ENCODE measurements at regions not wholly inside any gene's neighbourhood (a gene's known extent, or its start where the extent isn't known, plus 50 kb on each side); places are given as distances from the start of the nearest gene placed in this dataset.
"Not testable (repeated sequence)": the region's sequence is repeated elsewhere in the genome, so short reads cannot be mapped to it uniquely, and the experiment has no call there.

GRCh38 chr14:86193756-86194155, 663.8 kb downstream of the FLRT2 start:
- ChIA-PET POLR2A (no interaction called here), CTCF (no interaction called here)
- H3K4me1 Mint-ChIP-seq (ENCODE audit: low read depth) = no peaks in the 10 kb centered on the region
- H3K36me3 Mint-ChIP-seq = no peaks in the 10 kb centered on the region
- no peak overlapping the region for H3K27ac Mint-ChIP-seq
- intact Hi-C loops (cut with micrococcal nuclease) = no loop called here
- H3K27me3 Mint-ChIP-seq = no peaks in the 10 kb centered on the region
- peaks cover 6% of the 10 kb centered on the region for H3K9me3 Mint-ChIP-seq
- no peak overlapping the region for H3K4me3 Mint-ChIP-seq
- DNase-seq = no peak

DNA sequence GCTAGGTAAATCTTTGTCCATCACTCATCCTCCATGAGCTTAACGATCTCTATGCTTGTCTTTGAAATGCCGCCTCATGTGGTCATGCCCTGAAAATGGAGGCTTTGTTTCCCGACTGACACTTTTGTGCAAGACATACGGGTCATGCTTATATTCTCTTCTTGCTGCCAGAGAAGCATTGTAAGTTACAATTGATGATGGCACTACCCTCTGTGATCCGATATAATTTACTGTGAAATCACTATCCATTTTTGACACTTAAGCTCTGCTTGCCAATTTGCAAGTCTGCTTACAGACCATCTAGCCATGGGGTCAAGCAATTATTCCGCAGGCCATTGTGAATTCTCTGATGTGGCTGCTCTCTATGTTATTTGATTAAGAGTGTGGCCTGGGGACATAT, 650.0 kb downstream of the FLRT2 start:
- Mint-ChIP-seq H3K27me3 (no peaks in the 10 kb centered on the region), H3K36me3 (no peaks in the 10 kb centered on the region), H3K27ac (no peak overlapping the region), H3K4me3 (no peak overlapping the region), H3K4me1 (ENCODE audit: low read depth) (no peaks in the 10 kb centered on the region), H3K9me3 (peaks cover 18% of the 10 kb centered on the region)
- POLR2A ChIA-PET = no interaction called here
- CTCF ChIA-PET = no interaction called here
- intact Hi-C loops (cut with micrococcal nuclease) = no loop called here
- DNase-seq = no peak

GRCh38 chr14:86168371-86168770, 638.4 kb downstream of the FLRT2 start:
- ChIA-PET CTCF (no interaction called here), POLR2A (no interaction called here)
- intact Hi-C loops (cut with micrococcal nuclease) = no loop called here
- Mint-ChIP-seq H3K4me3 (no peak overlapping the region), H3K27ac (no peak overlapping the region), H3K9me3 (peaks cover 20% of the 10 kb centered on the region), H3K27me3 (no peaks in the 10 kb centered on the region), H3K4me1 (ENCODE audit: low read depth) (no peaks in the 10 kb centered on the region), H3K36me3 (no peaks in the 10 kb centered on the region)
- DNase-seq = no peak

GRCh38 chr14:86166541-86166940, 636.6 kb downstream of the FLRT2 start:
- Mint-ChIP-seq H3K27ac (no peak overlapping the region), H3K4me3 (no peak overlapping the region), H3K4me1 (ENCODE audit: low read depth) (no peaks in the 10 kb centered on the region), H3K27me3 (no peaks in the 10 kb centered on the region), H3K36me3 (no peaks in the 10 kb centered on the region), H3K9me3 (peaks cover 16% of the 10 kb centered on the region)
- ChIA-PET CTCF (no interaction called here), POLR2A (no interaction called here)
- no peak for DNase-seq
- intact Hi-C loops (cut with micrococcal nuclease) = no loop called here

DNA sequence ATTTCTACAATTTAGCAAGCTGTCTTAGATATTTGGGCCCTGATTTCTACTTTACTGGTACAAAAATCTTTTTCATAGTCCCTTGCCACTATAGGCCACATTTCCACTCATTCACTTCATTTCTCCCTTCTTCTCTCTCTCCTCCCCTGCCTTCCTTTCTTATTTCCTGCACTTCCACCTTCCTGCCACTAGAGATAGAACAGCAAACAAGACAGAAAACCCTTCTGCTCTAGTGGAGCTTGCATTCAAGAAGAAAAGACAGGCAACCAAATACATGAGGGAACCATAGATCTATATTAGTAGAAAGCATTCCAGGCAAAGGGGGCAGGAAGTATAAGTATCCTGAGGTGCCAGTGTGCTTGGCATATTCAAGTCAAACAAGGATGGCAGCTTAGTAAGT, 623.5 kb downstream of the FLRT2 start:
- Mint-ChIP-seq H3K4me3 (no peak overlapping the region), H3K4me1 (ENCODE audit: low read depth) (no peaks in the 10 kb centered on the region), H3K36me3 (no peaks in the 10 kb centered on the region), H3K27me3 (no peaks in the 10 kb centered on the region), H3K27ac (no peak overlapping the region), H3K9me3 (peaks cover 5% of the 10 kb centered on the region)
- no peak for DNase-seq
- ChIA-PET CTCF (no interaction called here), POLR2A (no interaction called here)
- intact Hi-C loops (cut with micrococcal nuclease) = no loop called here

- CTCF ChIA-PET = no interaction called here
- Mint-ChIP-seq H3K4me1 (ENCODE audit: low read depth) (no peaks in the 10 kb centered on the region), H3K4me3 (no peak overlapping the region), H3K36me3 (peaks cover 1% of the 10 kb centered on the region), H3K27ac (no peak overlapping the region), H3K27me3 (no peaks in the 10 kb centered on the region), H3K9me3 (peaks cover 50% of the 10 kb centered on the region)
- POLR2A ChIA-PET = no interaction called here
- intact Hi-C loops (cut with micrococcal nuclease) = no loop called here
- no peak for DNase-seq
Measured at GRCh38 chr14:86143248-86143647, 613.3 kb downstream of the FLRT2 start.

DNA sequence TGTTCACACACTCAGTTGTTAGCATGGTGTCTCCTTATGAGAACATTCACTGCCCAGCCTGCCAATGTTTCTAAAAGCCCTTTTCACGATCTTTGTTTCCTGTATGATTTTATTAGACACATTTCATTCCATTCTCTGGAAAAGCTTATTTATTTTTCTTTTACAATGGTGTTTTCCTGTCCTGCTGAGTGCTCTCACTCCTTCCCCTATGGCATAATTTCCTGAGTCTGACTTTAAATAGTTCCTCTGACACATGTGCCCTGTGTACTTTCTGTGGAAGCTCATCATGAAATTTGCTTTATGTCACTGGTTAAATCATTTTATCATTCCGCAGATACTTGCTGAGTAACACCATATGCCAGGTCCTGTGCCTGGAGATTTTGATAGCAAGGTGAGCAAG, 612.0 kb downstream of the FLRT2 start:
- H3K4me3 Mint-ChIP-seq = no peak overlapping the region
- DNase-seq = no peak
- H3K27ac Mint-ChIP-seq = no peak overlapping the region
- ChIA-PET CTCF (no interaction called here), POLR2A (no interaction called here)
- no peaks in the 10 kb centered on the region for H3K4me1 Mint-ChIP-seq (ENCODE audit: low read depth)
- H3K36me3 Mint-ChIP-seq = peaks cover 1% of the 10 kb centered on the region
- no peaks in the 10 kb centered on the region for H3K27me3 Mint-ChIP-seq
- H3K9me3 Mint-ChIP-seq = peaks cover 56% of the 10 kb centered on the region
- intact Hi-C loops (cut with micrococcal nuclease) = no loop called here

- ChIA-PET POLR2A (no interaction called here), CTCF (no interaction called here)
- no peak overlapping the region for H3K4me3 Mint-ChIP-seq
- H3K36me3 Mint-ChIP-seq = peaks cover 16% of the 10 kb centered on the region
- peaks cover 16% of the 10 kb centered on the region for H3K9me3 Mint-ChIP-seq
- H3K27me3 Mint-ChIP-seq = no peaks in the 10 kb centered on the region
- no peaks in the 10 kb centered on the region for H3K4me1 Mint-ChIP-seq (ENCODE audit: low read depth)
- H3K27ac Mint-ChIP-seq = no peak overlapping the region
- no peak for DNase-seq
- intact Hi-C loops (cut with micrococcal nuclease) = no loop called here
Measured at GRCh38 chr14:86129426-86129825, 599.5 kb downstream of the FLRT2 start.

GRCh38 chr14:86124328-86124727, 594.4 kb downstream of the FLRT2 start:
- Mint-ChIP-seq H3K9me3 (peaks cover 14% of the 10 kb centered on the region), H3K4me3 (no peak overlapping the region), H3K27ac (no peak overlapping the region), H3K27me3 (no peaks in the 10 kb centered on the region), H3K36me3 (peaks cover 13% of the 10 kb centered on the region), H3K4me1 (ENCODE audit: low read depth) (no peaks in the 10 kb centered on the region)
- ChIA-PET POLR2A (no interaction called here), CTCF (no interaction called here)
- intact Hi-C loops (cut with micrococcal nuclease) = no loop called here
- no peak for DNase-seq

- H3K9me3 Mint-ChIP-seq = peaks cover 39% of the 10 kb centered on the region
- H3K27me3 Mint-ChIP-seq = no peaks in the 10 kb centered on the region
- POLR2A ChIA-PET = no interaction called here
Measured at GRCh38 chr14:86115972-86116371, 586.0 kb downstream of the FLRT2 start.

DNA sequence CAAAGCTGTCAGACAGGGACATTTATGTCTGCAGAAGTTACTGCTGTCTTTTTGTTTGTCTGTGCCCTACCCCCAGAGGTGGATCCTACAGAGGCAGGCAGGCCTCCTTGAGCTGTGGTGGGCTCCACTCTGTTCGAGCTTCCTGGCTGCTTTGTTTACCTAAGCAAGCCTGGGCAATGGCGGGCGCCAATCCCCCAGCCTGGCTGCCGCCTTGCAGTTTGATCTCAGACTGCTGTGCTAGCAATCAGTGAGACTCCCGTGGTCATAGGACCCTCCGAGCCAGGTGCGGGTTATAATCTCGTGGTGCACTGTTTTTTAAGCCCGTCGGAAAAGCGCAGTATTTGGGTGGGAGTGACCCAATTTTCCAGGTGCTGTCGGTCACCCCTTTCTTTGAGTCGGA, 580.9 kb downstream of the FLRT2 start:
- CTCF ChIA-PET; H3K4me3 Mint-ChIP-seq; intact Hi-C loops (cut with micrococcal nuclease); H3K27ac Mint-ChIP-seq; H3K36me3 Mint-ChIP-seq; POLR2A ChIA-PET; DNase-seq; H3K4me1 Mint-ChIP-seq (ENCODE audit: low read depth); H3K27me3 Mint-ChIP-seq: not testable (repeated sequence)
- H3K9me3 Mint-ChIP-seq = peaks cover 24% of the 10 kb centered on the region

More at GRCh38 chr14:86115972-86116371, 586.0 kb downstream of the FLRT2 start:
- H3K36me3 Mint-ChIP-seq = peaks cover 6% of the 10 kb centered on the region
- CTCF ChIA-PET = no interaction called here
- no peak overlapping the region for H3K4me3 Mint-ChIP-seq
- no peak overlapping the region for H3K27ac Mint-ChIP-seq
- no peaks in the 10 kb centered on the region for H3K4me1 Mint-ChIP-seq (ENCODE audit: low read depth)
- DNase-seq = no peak
- intact Hi-C loops (cut with micrococcal nuclease) = no loop called here

- CTCF ChIA-PET = no interaction called here
- Mint-ChIP-seq H3K9me3 (peaks cover 23% of the 10 kb centered on the region), H3K36me3 (peaks cover 11% of the 10 kb centered on the region), H3K27ac (no peak overlapping the region), H3K27me3 (no peaks in the 10 kb centered on the region), H3K4me1 (ENCODE audit: low read depth) (no peaks in the 10 kb centered on the region), H3K4me3 (no peak overlapping the region)
- POLR2A ChIA-PET = no interaction called here
- intact Hi-C loops (cut with micrococcal nuclease) = no loop called here
- DNase-seq = no peak
Measured at GRCh38 chr14:86104691-86105265, 574.8 kb downstream of the FLRT2 start.

- DNase-seq = no peak
- Mint-ChIP-seq H3K4me1 (ENCODE audit: low read depth) (no peaks in the 10 kb centered on the region), H3K4me3 (no peak overlapping the region), H3K9me3 (peaks cover 6% of the 10 kb centered on the region), H3K27ac (no peak overlapping the region), H3K36me3 (peaks cover 10% of the 10 kb centered on the region), H3K27me3 (no peaks in the 10 kb centered on the region)
- intact Hi-C loops (cut with micrococcal nuclease) = no loop called here
- CTCF ChIA-PET = no interaction called here
- POLR2A ChIA-PET = no interaction called here
Measured at GRCh38 chr14:86094512-86094911, 564.6 kb downstream of the FLRT2 start.

DNA sequence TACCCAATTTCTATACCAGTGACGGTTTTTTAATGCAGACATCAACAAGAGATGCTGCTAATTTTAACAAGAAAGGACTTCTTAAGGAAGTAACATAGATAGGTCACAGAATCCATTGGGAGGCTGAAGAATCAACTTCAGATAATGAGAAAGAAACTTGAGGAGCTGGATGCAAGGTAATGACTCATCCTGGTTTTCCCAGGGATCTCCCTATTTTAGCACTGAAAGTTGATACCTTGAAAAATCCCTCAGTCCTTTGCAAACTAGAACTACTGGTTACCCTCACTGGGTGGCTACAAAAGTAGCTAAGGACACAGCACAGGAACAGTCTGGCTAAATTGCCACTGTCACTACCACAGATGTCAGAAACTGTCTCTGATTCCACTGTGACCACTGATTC, 561.9 kb downstream of the FLRT2 start:
- intact Hi-C loops (cut with micrococcal nuclease) = no loop called here
- Mint-ChIP-seq H3K4me1 (ENCODE audit: low read depth) (no peaks in the 10 kb centered on the region), H3K9me3 (peaks cover 3% of the 10 kb centered on the region), H3K27me3 (no peaks in the 10 kb centered on the region), H3K4me3 (no peak overlapping the region), H3K27ac (no peak overlapping the region), H3K36me3 (peaks cover 10% of the 10 kb centered on the region)
- CTCF ChIA-PET = no interaction called here
- POLR2A ChIA-PET = no interaction called here
- DNase-seq = no peak
